ENCODE measurements at regions not wholly inside any gene's neighbourhood (a gene's known extent, or its start where the extent isn't known, plus 50 kb on each side); places are given as distances from the start of the nearest gene placed in this dataset.

DNA sequence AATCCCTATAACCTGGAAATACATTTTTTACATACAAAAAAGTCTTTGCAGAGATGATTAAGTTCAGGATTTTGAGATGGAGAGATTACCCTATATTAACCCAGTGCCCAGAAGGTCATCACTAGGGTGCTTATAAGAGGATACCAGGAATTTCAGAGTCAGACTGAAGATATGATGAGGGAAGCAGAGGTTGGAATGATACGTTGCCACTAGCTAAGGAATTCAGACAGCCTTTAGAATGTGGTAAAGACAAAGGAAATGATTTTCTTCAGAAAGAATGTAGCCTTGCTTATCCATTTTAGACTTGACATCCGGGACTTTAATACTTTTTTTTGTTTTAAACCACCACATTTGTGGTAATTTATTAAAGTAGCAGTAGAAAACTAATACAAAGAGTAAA lies 2176.8 kb upstream of the C9orf72 start:
- Mint-ChIP-seq H3K9me3 (ENCODE audit: low read depth) (no peaks in the 10 kb centered on the region), H3K27ac (no peak overlapping the region), H3K4me3 (no peak overlapping the region), H3K36me3 (no peaks in the 10 kb centered on the region), H3K4me1 (no peaks in the 10 kb centered on the region), H3K27me3 (no peaks in the 10 kb centered on the region)
- ATAC-seq, result no peak
- CTCF ChIA-PET, result no interaction called here
- no peak for DNase-seq

DNA sequence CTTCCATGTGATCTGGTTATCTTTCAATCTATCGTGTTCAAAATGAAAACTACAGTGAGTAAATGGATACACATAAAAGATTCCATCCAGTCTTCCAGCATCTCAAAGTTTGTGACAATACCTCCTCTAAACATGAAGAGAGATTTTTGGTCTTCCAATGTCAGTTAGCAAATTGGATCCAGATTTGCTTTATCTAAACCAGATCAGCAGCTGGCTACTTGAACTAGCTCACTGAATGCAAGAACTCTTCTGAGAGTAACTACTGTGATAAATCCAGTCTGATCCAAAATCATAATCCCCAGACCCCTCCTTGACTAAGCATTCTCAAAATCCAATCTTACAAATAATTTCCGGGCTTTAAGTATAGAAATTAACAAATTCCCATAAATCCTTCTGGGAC lies 2177.9 kb upstream of the C9orf72 start:
- CTCF ChIA-PET, result no interaction called here
- no peaks in the 10 kb centered on the region for H3K27me3 Mint-ChIP-seq
- DNase-seq, result no peak
- no peak overlapping the region for H3K4me3 Mint-ChIP-seq
- H3K27ac Mint-ChIP-seq, result no peak overlapping the region
- no peak for ATAC-seq
- H3K36me3 Mint-ChIP-seq, result no peaks in the 10 kb centered on the region
- peaks cover 2% of the 10 kb centered on the region for H3K9me3 Mint-ChIP-seq (ENCODE audit: low read depth)
- H3K4me1 Mint-ChIP-seq, result no peaks in the 10 kb centered on the region

DNA sequence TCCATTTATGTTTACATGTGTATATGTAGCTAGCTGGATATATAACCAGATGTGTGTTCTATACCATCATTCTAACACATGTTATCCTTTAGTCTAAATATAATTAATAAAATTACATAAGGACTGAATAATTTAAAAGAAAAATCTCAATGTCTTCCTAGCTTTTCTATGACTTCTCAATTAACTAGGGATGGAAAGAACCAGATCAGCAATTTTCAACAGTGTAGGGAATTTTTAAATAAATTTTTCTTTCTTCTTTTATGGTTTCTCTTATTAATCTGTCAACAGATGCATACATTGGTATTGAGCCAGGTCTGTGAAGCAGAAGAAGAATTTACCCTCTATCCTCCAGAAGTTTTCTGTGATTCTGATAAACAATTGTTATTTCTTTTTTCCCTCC lies 2180.4 kb upstream of the C9orf72 start:
- H3K36me3 Mint-ChIP-seq, result no peaks in the 10 kb centered on the region
- peaks cover 2% of the 10 kb centered on the region for H3K9me3 Mint-ChIP-seq (ENCODE audit: low read depth)
- no peaks in the 10 kb centered on the region for H3K4me1 Mint-ChIP-seq
- CTCF ChIA-PET, result no interaction called here
- DNase-seq, result no peak
- no peak for ATAC-seq
- H3K27me3 Mint-ChIP-seq, result no peaks in the 10 kb centered on the region
- H3K4me3 Mint-ChIP-seq, result no peak overlapping the region
- no peak overlapping the region for H3K27ac Mint-ChIP-seq

DNA sequence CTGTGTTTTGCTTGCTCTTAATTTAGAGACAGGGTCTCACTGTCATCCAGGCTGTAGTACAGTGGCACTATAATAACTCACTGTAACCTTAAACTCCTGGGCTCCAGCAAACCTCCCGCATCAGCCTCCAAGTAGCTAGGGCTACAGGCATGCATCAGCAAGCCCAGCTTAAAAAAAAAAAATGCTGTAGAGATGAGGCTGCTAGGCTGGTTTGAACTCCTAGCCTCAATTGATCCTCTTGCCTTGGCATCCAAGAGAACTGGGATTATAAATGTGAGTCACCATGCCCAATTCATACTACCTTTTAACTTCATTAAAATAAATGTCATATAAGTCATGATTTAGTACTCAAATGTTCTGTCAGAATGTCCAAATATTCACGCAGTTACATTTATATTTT lies 2195.7 kb upstream of the C9orf72 start:
- CTCF ChIA-PET, result no interaction called here
- H3K27ac Mint-ChIP-seq, result no peak overlapping the region

DNA sequence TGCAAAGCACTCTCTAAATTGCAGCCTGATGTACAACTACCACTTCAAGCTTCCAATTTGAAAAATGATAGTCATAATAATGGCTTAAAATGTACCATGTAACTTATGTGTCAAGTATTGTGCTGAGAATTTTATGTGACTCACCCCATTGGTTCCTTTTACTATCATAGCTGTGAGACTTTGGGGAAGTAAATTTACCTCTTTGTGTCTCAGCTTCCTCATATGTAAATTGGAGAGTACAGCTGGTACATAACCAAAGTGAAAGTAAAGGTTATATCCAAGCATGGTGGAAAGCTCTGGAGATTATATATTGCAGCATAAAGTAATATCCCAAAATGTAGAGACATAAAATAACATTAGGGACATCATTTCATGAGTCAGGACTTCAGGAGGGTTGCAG lies 2200.4 kb upstream of the C9orf72 start:
- Mint-ChIP-seq H3K9me3 (ENCODE audit: low read depth) (peaks cover 1% of the 10 kb centered on the region), H3K27ac (no peak overlapping the region), H3K36me3 (no peaks in the 10 kb centered on the region), H3K27me3 (no peaks in the 10 kb centered on the region), H3K4me1 (no peaks in the 10 kb centered on the region), H3K4me3 (no peak overlapping the region)
- DNase-seq (no peak), ATAC-seq (no peak)
- CTCF ChIA-PET, result no interaction called here

More for the DNA sequence above, 2195.7 kb upstream of the C9orf72 start:
- DNase-seq, result no peak
- Mint-ChIP-seq H3K36me3 (no peaks in the 10 kb centered on the region), H3K4me3 (no peak overlapping the region), H3K9me3 (ENCODE audit: low read depth) (peaks cover 4% of the 10 kb centered on the region), H3K27me3 (no peaks in the 10 kb centered on the region), H3K4me1 (no peaks in the 10 kb centered on the region)
- no peak for ATAC-seq

DNA sequence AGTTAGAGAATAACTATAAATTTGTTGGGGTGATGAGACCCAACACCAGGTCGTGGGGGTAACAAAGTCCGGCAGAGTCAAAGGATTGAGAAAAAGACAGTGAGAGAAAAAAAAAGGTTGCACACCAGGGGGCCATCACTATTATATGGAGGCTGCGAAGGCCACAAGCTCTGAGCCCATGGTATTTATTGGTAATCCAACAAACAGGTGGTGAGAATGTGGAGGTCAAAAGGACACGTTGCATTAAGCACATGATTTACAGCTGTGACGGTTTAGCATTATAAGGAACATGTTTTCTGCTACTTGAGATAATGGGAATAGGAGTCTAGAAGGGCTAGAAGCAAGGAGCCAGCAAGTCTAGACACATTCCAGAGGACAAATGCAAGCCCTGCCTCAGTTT lies 2202.2 kb upstream of the C9orf72 start:
- H3K9me3 Mint-ChIP-seq (ENCODE audit: low read depth), result no peaks in the 10 kb centered on the region

DNA sequence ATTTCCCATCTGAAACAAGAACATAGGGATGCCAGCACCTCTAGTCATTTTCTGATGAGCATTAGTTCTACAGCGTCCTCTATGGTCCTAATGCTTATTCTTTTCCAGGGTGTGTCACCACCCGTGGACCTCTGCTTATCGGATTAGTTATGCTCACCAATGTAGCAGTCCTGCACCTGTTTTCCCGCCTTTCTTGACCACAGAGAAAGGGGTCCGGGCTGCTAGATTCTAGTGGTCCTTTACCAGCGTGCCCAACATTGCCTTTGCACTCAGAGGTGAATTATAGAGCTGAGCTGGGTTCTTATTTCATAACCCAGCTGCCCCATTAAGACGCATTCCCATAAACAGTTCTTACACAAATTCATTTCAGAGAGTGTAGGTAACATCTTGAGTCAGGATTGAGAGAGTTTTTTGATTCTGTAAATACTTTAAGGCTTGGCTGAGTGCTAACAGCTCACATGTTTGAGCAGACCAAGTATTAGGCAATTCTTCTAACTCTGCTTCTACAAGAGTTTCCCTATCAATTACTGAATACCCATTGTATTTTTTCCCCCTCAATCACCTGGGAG lies 2205.1 kb upstream of the C9orf72 start:
- Mint-ChIP-seq H3K9me3 (ENCODE audit: low read depth) (no peaks in the 10 kb centered on the region), H3K4me1 (no peaks in the 10 kb centered on the region), H3K27ac (no peak overlapping the region), H3K4me3 (no peak overlapping the region), H3K27me3 (no peaks in the 10 kb centered on the region), H3K36me3 (no peaks in the 10 kb centered on the region)
- CTCF ChIA-PET, result no interaction called here
- ATAC-seq (no peak), DNase-seq (no peak)

More for the DNA sequence above, 2202.2 kb upstream of the C9orf72 start:
- CTCF ChIA-PET, result no interaction called here
- H3K27me3 Mint-ChIP-seq, result no peaks in the 10 kb centered on the region
- no peak overlapping the region for H3K27ac Mint-ChIP-seq
- no peak overlapping the region for H3K4me3 Mint-ChIP-seq
- no peak for DNase-seq
- H3K4me1 Mint-ChIP-seq, result no peaks in the 10 kb centered on the region
- no peak for ATAC-seq
- no peaks in the 10 kb centered on the region for H3K36me3 Mint-ChIP-seq

DNA sequence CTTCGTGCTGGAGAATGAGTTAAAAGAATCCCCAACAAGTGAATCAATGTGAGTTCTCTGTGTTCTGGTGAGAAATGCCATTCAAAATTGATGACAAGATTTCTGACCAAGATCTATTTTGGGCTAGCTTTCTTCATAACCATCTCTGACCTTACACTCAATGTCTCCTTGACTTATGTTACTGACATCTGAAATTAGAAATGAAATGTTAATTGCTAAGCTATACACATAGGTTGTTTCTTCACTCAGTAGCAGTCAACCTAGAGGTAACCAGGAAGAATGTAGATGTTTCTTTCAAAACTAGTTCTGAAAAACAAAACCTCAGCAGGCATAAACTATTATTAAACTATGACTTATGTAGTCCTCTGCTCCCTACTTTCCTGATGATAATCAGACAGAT lies 2220.7 kb upstream of the C9orf72 start:
- ATAC-seq (no peak), DNase-seq (no peak)
- no peaks in the 10 kb centered on the region for H3K9me3 Mint-ChIP-seq (ENCODE audit: low read depth)
- CTCF ChIA-PET, result no interaction called here
- no peak overlapping the region for H3K27ac Mint-ChIP-seq
- no peaks in the 10 kb centered on the region for H3K27me3 Mint-ChIP-seq
- H3K4me3 Mint-ChIP-seq, result no peak overlapping the region
- H3K36me3 Mint-ChIP-seq, result no peaks in the 10 kb centered on the region
- no peaks in the 10 kb centered on the region for H3K4me1 Mint-ChIP-seq

DNA sequence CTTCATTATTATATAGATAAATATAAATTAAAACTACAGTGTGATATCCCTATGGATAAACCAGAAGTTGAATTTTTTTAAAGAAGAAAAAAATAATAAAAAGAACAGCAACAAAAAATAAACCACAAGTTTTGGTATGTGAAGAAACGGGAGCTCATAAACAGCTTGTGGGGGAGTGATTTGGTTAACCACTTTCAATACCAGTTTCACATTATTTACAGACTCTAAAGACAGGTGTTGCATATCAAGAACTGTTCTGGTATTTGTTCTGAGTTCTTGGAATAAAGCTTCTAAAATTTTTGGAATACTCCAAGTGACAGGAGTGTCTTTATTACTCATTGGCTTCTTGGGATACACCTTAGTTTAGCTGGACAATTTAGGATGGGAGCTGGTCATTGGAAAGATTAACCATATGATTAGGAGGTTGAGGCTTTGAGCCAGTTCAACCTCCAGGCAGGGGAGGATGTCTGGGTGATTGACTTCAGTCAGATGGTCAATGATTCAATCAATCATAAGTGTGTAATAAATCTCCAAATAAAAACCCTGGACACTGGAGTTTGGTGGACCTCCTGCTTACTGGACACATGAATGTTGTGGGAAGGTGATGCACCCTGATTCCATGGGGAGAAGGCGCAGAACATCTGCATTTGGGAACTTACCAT lies 2223.1 kb upstream of the C9orf72 start:
- no peaks in the 10 kb centered on the region for H3K9me3 Mint-ChIP-seq (ENCODE audit: low read depth)
- CTCF ChIA-PET, result no interaction called here
- ATAC-seq, result no peak

DNA sequence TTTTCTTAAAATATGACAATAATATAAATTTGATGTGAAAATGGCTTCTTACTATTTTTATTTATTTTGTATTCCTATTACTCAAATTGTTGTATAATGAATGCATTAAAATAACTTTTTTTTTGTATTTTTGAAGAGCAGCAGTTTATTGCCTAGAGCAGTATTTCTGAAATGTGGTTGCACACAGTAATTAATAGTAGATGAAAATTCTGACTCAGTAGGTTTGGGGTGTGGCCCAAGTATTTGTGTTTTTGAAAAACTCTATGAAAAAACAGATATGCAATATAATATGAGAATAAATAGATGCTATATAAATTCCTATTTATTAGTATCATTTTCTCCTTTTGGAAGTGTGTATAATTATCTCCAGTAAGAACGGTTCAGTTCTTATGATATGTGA lies 2225.3 kb upstream of the C9orf72 start:
- ATAC-seq, result no peak
- CTCF ChIA-PET, result no interaction called here
- DNase-seq, result no peak
- H3K36me3 Mint-ChIP-seq, result no peaks in the 10 kb centered on the region
- H3K9me3 Mint-ChIP-seq (ENCODE audit: low read depth), result no peaks in the 10 kb centered on the region
- H3K4me1 Mint-ChIP-seq, result no peaks in the 10 kb centered on the region
- no peak overlapping the region for H3K27ac Mint-ChIP-seq
- no peak overlapping the region for H3K4me3 Mint-ChIP-seq
- no peaks in the 10 kb centered on the region for H3K27me3 Mint-ChIP-seq

More for the DNA sequence above, 2223.1 kb upstream of the C9orf72 start:
- Mint-ChIP-seq H3K4me1 (no peaks in the 10 kb centered on the region), H3K27ac (no peak overlapping the region), H3K36me3 (no peaks in the 10 kb centered on the region), H3K4me3 (no peak overlapping the region), H3K27me3 (no peaks in the 10 kb centered on the region)
- no peak for DNase-seq

DNA sequence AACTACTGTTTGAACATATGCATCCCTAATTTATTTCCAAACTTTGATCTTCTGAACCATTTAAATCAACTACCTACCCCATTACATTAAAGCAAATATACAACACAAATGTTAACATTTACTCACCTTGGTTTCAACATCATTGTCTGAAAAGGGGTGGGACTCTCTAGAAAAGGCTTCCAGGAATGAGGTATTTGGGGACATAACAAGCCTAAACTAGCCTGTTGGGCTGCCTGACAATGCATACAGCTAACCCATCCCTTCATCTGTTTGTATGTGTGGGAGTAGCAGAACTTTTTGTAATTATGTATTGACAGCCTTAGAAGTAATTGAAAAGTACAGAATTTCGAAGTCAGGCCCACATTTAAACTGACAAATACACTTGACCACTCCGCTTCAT lies 2225.9 kb upstream of the C9orf72 start:
- CTCF ChIA-PET, result no interaction called here
- Mint-ChIP-seq H3K4me1 (no peaks in the 10 kb centered on the region), H3K9me3 (ENCODE audit: low read depth) (no peaks in the 10 kb centered on the region), H3K36me3 (no peaks in the 10 kb centered on the region), H3K27ac (no peak overlapping the region), H3K27me3 (no peaks in the 10 kb centered on the region), H3K4me3 (no peak overlapping the region)
- ATAC-seq (no peak), DNase-seq (no peak)

DNA sequence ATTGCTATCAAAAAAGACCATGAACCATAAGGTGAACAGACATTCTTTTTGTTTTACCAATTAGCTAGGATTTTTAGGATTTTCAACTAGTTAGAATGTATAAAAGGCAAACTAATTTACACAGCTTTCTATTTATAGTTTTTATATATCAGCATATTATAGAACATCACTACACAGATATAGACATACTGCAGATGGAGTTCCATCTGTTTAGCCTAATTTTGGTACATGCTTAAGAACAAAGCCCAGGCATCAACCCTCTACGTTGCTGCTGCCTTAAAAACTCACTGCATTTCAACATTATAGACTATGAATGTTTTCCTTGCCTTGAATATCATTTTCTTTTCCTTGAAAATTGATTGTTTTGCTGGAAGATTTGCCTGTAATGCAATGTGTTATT lies 2227.5 kb upstream of the C9orf72 start:
- no peaks in the 10 kb centered on the region for H3K36me3 Mint-ChIP-seq
- no peaks in the 10 kb centered on the region for H3K27me3 Mint-ChIP-seq
- no peaks in the 10 kb centered on the region for H3K9me3 Mint-ChIP-seq (ENCODE audit: low read depth)
- ATAC-seq (no peak), DNase-seq (no peak)
- no peak overlapping the region for H3K27ac Mint-ChIP-seq
- H3K4me1 Mint-ChIP-seq, result no peaks in the 10 kb centered on the region
- CTCF ChIA-PET, result no interaction called here
- no peak overlapping the region for H3K4me3 Mint-ChIP-seq

DNA sequence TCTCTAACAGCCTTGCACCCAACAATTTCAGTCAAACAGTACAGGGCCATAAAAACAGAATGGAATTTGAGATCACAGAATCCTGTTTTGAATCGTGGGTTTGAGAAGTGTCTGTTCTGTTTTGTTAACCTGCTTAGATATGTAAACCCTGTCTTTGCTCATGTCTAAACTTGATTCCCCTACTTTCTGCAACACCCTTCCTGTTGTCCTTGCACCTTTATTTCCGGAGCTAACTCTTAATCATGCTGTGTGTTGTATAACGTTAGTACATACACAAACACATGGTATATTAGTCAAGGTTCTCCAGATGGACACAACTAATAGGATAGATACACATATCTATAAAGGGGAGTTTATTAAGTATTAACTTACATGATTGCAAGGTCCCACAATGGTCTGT lies 2229.2 kb upstream of the C9orf72 start:
- no peaks in the 10 kb centered on the region for H3K9me3 Mint-ChIP-seq (ENCODE audit: low read depth)
- no peaks in the 10 kb centered on the region for H3K36me3 Mint-ChIP-seq
- no peaks in the 10 kb centered on the region for H3K4me1 Mint-ChIP-seq
- DNase-seq (no peak), ATAC-seq (no peak)
- H3K27me3 Mint-ChIP-seq, result no peaks in the 10 kb centered on the region
- CTCF ChIA-PET, result no interaction called here
- no peak overlapping the region for H3K27ac Mint-ChIP-seq
- H3K4me3 Mint-ChIP-seq, result no peak overlapping the region

DNA sequence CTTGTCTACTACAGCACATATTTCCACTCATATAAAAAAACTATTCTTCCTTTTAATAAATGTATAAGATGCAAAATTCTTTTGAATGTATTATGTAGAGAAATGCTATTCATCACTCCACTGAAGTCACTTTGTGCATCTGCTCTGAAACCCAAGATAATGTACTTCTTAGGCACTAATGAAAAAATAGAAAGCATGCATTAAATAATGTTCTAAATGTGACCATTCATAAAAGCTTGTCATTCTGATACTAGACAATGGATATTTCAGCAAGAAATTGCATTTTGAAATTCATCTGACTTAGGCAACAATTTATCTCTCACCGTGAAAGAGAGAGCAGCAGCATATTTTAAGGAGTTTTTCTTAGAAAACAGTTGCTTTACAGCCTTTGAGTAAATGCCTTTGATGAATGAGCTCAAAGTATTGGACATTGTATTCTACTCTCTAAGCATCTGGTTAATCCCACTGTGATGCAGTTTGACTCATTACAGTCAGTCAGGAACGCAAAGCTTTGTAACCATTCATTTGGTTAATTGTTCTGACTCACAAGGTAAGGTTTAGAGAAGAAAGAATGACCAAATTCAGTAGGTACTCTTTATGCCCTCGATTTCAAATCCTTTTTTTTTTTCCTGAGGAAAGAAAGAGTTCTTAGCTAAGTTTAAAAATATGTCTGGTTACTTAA lies 2233.8 kb upstream of the C9orf72 start:
- DNase-seq (no peak), ATAC-seq (no peak)
- H3K27me3 Mint-ChIP-seq, result no peaks in the 10 kb centered on the region
- H3K4me1 Mint-ChIP-seq, result no peaks in the 10 kb centered on the region
- H3K9me3 Mint-ChIP-seq (ENCODE audit: low read depth), result peaks cover 4% of the 10 kb centered on the region
- H3K36me3 Mint-ChIP-seq, result no peaks in the 10 kb centered on the region
- CTCF ChIA-PET, result interaction anchor here (0.7 kb wide), 2 partner anchors 28 to 526 kb away, joined by 3 read pairs; no protein-coding TSS in a partner anchor
- H3K27ac Mint-ChIP-seq, result no peak overlapping the region
- no peak overlapping the region for H3K4me3 Mint-ChIP-seq

Measured in activated CD8-positive, alpha-beta memory T cell treated with anti-CD3 and anti-CD28 coated beads, Interleukin-2, amount 10 ng/mL, durations not matched to agents 7 days and 5 days (primary cell).